CD4-positive, alpha-beta T cell treated with Interferon alpha-2 for 1 hour (primary cell): ENCODE measurements at regions not wholly inside any gene's neighbourhood (a gene's known extent, or its start where the extent isn't known, plus 50 kb on each side); places are given as distances from the start of the nearest gene placed in this dataset.

ENCODE experiments used
- DNase-seq, 2 donors: peaks; one replicate each; pipeline ENCODE4 v3.0.0-alpha.2; 2020 to 2022

GRCh38 chr4:31124008-31124585, 403.9 kb downstream of the PCDH7 start:
- DNase-seq, result no peak

GRCh38 chr4:31125061-31125460, 404.9 kb downstream of the PCDH7 start:
- DNase-seq, result no peak

GRCh38 chr4:31125496-31125895, 405.3 kb downstream of the PCDH7 start:
- no peak for DNase-seq

- no peak for DNase-seq
Measured at GRCh38 chr4:31126881-31127398, 406.8 kb downstream of the PCDH7 start.

GRCh38 chr4:31130930-31131329, 410.8 kb downstream of the PCDH7 start:
- DNase-seq, result no peak

GRCh38 chr4:31134720-31135119, 414.6 kb downstream of the PCDH7 start:
- no peak for DNase-seq

- DNase-seq, result no peak
Measured at GRCh38 chr4:31139767-31140166, 419.6 kb downstream of the PCDH7 start.

- DNase-seq, result no peak
Measured at GRCh38 chr4:31141095-31141831, 421.1 kb downstream of the PCDH7 start.

GRCh38 chr4:31141832-31142142, 421.6 kb downstream of the PCDH7 start:
- DNase-seq, result no peak

GRCh38 chr4:31146366-31146765, 426.2 kb downstream of the PCDH7 start:
- DNase-seq, result no peak

- DNase-seq, result no peak
Measured at GRCh38 chr4:31148990-31149389, 428.8 kb downstream of the PCDH7 start.

- no peak for DNase-seq
Measured at GRCh38 chr4:31156221-31156620, 436.1 kb downstream of the PCDH7 start.

- DNase-seq, result no peak
Measured at GRCh38 chr4:31160146-31160545, 440.0 kb downstream of the PCDH7 start.

- DNase-seq, result no peak
Measured at GRCh38 chr4:31169846-31170245, 449.7 kb downstream of the PCDH7 start.

- no peak for DNase-seq
Measured at GRCh38 chr4:31171362-31171761, 451.2 kb downstream of the PCDH7 start.

GRCh38 chr4:31175242-31175910, 455.2 kb downstream of the PCDH7 start:
- DNase-seq, result no peak

- DNase-seq, result no peak
Measured at GRCh38 chr4:31183256-31183655, 463.1 kb downstream of the PCDH7 start.

- DNase-seq, result no peak
Measured at GRCh38 chr4:31185014-31185585, 464.9 kb downstream of the PCDH7 start.

- DNase-seq, result no peak
Measured at GRCh38 chr4:31187979-31188378, 467.8 kb downstream of the PCDH7 start.

GRCh38 chr4:31189938-31190337, 469.8 kb downstream of the PCDH7 start:
- no peak for DNase-seq

GRCh38 chr4:31190671-31191070, 470.5 kb downstream of the PCDH7 start:
- DNase-seq, result no peak

- no peak for DNase-seq
Measured at GRCh38 chr4:31192341-31192740, 472.2 kb downstream of the PCDH7 start.

GRCh38 chr4:31193521-31193920, 473.4 kb downstream of the PCDH7 start:
- DNase-seq, result no peak

GRCh38 chr4:31194823-31195222, 474.7 kb downstream of the PCDH7 start:
- DNase-seq, result no peak
